AG09319 (cell line): ENCODE measurements at regions not wholly inside any gene's neighbourhood (a gene's known extent, or its start where the extent isn't known, plus 50 kb on each side); places are given as distances from the start of the nearest gene placed in this dataset.

Experiments used
- DNase-seq: peaks from one replicate; pipeline ENCODE4 v3.0.0-alpha.2; 2010; ENCODE audit warnings: low read depth; ENCODE audit errors: extremely low read depth
- TF ChIP-seq, protein P1 (sequence below): IDR thresholded peaks from 2 replicates; pipeline ENCODE4 v1.5.1; 2011; ENCODE audit warnings: low read depth, mild to moderate bottlenecking, inconsistent platforms, low read length, moderate library complexity

- DNase-seq: no peak
- TF ChIP-seq, protein P1, sequence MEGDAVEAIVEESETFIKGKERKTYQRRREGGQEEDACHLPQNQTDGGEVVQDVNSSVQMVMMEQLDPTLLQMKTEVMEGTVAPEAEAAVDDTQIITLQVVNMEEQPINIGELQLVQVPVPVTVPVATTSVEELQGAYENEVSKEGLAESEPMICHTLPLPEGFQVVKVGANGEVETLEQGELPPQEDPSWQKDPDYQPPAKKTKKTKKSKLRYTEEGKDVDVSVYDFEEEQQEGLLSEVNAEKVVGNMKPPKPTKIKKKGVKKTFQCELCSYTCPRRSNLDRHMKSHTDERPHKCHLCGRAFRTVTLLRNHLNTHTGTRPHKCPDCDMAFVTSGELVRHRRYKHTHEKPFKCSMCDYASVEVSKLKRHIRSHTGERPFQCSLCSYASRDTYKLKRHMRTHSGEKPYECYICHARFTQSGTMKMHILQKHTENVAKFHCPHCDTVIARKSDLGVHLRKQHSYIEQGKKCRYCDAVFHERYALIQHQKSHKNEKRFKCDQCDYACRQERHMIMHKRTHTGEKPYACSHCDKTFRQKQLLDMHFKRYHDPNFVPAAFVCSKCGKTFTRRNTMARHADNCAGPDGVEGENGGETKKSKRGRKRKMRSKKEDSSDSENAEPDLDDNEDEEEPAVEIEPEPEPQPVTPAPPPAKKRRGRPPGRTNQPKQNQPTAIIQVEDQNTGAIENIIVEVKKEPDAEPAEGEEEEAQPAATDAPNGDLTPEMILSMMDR: no peak
These were observed 51.1 kb upstream of the ZNF236 start for GRCh38 chr18:76771192-76771799.

GRCh38 chr18:76767954-76768353, 54.4 kb upstream of the ZNF236 start:
- TF ChIP-seq, protein P1: no peak
- no peak for DNase-seq

DNA sequence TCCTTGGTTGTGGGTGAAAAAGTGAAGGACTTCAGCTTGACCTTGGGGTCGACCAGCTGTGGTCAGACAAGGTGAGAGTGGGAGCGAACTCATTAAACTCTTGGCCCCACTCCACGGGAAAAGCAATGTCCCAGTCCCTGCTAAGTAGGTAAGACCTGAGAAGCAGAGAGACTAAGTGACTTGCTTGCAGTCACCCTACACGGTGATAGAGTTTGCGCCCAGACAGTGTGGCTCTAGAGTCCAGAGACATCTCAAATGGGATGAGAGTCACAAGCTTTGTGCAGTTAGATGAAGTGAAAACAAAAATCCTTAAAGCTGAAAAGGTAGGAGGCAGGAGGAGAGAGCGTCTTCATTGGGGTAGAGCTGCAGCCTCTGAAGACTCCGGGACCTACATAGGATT, 55.9 kb upstream of the ZNF236 start:
- no peak for DNase-seq
- TF ChIP-seq, protein P1: no peak

GRCh38 chr18:76765649-76766048, 56.7 kb upstream of the ZNF236 start:
- TF ChIP-seq, protein P1: no peak
- no peak for DNase-seq

DNA sequence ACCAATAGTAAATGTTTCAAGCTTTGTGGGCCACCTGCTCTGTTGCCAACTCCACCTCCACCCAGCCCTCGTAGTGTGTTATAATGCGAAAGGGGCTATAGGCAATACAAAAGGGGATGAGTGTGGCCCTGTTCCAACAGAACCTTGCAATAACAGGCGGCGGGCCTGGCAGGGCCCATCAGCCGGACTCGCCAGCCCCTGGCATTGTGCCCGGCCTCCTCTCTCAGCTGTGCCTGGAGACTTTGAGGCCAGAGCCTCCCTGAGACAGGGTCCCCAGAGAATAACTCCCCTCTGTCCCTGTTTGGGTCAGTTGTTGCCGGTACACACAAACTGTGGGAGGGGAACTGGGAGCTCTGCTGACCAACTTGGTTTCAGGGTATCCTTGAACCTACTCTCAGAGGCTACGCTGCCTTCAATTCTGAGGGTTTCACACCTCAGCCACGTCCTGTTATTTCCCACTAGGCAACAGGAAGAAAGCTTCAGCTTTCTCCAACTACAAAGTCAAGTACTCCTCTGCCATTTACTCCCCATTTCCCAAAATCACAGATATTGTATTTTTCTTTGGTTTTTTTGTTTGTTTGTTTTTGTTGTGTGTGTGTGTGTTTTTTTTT, 58.0 kb upstream of the ZNF236 start:
- TF ChIP-seq, protein P1: no peak
- DNase-seq: no peak

DNA sequence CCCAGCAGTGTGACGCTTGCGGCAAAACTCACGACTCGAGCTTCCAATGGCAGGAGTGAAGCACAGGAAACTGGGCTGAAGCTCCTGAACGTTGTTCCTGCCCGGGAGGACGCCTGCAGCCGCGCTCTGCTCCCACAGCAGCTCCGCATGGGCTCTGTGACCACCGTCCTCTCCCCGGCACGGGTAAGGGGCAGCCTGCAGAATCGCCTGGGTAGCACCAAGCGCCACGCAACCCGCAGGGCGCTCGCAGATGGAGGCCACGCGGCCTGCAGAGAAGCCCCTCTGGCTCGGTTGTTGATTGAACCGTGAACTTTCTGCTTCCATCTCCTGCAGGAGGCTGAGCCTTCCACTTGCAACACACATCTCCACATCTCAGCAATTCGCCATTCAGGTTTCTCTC, 63.3 kb upstream of the ZNF236 start:
- no peak for DNase-seq
- TF ChIP-seq, protein P1: no peak

- TF ChIP-seq, protein P1: no peak
- no peak for DNase-seq
These were observed 64.4 kb upstream of the ZNF236 start for GRCh38 chr18:76757925-76758324.
